ENCODE measurements at regions not wholly inside any gene's neighbourhood (a gene's known extent, or its start where the extent isn't known, plus 50 kb on each side); places are given as distances from the start of the nearest gene placed in this dataset.

DNA sequence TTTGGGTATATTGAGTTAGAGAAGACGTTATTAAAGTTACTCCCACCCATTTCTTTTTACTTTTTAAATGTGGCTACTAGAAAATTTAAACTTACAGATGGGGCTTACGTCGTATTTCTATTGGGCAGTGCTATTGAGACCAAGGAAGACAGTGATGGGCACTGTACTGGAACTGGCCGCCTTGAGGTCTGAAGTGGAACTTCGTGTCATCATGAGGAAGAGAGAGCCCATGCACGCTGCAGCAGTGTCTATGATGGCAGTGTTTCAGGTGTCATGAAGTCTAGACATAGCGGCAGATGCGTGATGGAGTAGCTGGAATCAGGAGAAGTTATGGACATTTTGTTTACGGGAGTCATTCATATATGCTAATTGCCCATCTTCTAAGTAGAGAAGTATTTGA, 143.7 kb downstream of the LRRC70 start:
- CTCF ChIA-PET = interaction anchor here (0.6 kb wide), 1 partner anchor 295 kb away, joined by 3 read pairs; no protein-coding TSS in a partner anchor
- intact Hi-C loops (cut with micrococcal nuclease) = no loop called here
- H3K27ac Mint-ChIP-seq (ENCODE audit: low read depth, unreplicated experiment) = no peak overlapping the region

DNA sequence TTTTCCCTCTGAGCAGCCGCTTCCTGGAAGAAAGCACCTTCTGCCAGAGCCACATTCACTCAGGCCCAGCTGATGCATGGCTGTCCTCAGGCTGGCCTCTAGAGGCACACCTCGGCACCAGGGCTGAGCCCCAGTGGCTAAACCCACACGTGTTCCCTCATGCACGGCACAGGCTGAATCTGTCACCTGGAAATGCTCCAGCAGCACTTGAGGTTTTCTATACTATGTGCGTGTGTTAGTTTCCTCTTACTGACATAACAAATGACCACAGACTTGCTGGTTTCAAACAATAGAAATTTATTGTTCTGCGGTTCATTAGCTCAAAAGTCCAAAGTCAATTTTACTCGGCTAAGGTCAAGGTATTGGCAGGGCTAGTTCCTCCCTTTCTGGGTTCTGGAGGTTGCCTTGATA, 141.4 kb downstream of the LRRC70 start:
- CTCF ChIA-PET = interaction anchor here (0.7 to 1.3 kb wide), 3 partner anchors 11 to 327 kb away, joined by 3 to 5 read pairs (median 4); no protein-coding TSS in a partner anchor
- intact Hi-C loops (cut with micrococcal nuclease) = no loop called here
- H3K27me3 Mint-ChIP-seq (ENCODE audit: insufficient read depth, unreplicated experiment) = peaks cover 13% of the 10 kb centered on the region
- peak; percentile 34 for DNase-seq (ENCODE audit: unreplicated experiment)
- H3K4me1 Mint-ChIP-seq (ENCODE audit: insufficient read depth, unreplicated experiment) = no peaks in the 10 kb centered on the region
- TF ChIP-seq, protein P1, sequence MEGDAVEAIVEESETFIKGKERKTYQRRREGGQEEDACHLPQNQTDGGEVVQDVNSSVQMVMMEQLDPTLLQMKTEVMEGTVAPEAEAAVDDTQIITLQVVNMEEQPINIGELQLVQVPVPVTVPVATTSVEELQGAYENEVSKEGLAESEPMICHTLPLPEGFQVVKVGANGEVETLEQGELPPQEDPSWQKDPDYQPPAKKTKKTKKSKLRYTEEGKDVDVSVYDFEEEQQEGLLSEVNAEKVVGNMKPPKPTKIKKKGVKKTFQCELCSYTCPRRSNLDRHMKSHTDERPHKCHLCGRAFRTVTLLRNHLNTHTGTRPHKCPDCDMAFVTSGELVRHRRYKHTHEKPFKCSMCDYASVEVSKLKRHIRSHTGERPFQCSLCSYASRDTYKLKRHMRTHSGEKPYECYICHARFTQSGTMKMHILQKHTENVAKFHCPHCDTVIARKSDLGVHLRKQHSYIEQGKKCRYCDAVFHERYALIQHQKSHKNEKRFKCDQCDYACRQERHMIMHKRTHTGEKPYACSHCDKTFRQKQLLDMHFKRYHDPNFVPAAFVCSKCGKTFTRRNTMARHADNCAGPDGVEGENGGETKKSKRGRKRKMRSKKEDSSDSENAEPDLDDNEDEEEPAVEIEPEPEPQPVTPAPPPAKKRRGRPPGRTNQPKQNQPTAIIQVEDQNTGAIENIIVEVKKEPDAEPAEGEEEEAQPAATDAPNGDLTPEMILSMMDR (IDR thresholded peaks at IDR 0.05; ENCODE audit: unreplicated experiment) = peak; percentile 15
- no peak overlapping the region for H3K27ac Mint-ChIP-seq (ENCODE audit: low read depth, unreplicated experiment)
- H3K36me3 Mint-ChIP-seq (ENCODE audit: insufficient read depth, unreplicated experiment) = no peaks in the 10 kb centered on the region
- H3K4me3 Mint-ChIP-seq (ENCODE audit: unreplicated experiment) = no peak overlapping the region
- H3K9me3 Mint-ChIP-seq (ENCODE audit: unreplicated experiment) = no peaks in the 10 kb centered on the region
- POLR2A ChIA-PET = no interaction called here
- no TSS peak for BruUV-seq (replicated peaks)

More for the DNA sequence above, 143.7 kb downstream of the LRRC70 start:
- no TSS peak for BruUV-seq (replicated peaks)
- H3K9me3 Mint-ChIP-seq (ENCODE audit: unreplicated experiment) = no peaks in the 10 kb centered on the region
- H3K4me1 Mint-ChIP-seq (ENCODE audit: insufficient read depth, unreplicated experiment) = no peaks in the 10 kb centered on the region
- TF ChIP-seq, protein P1 (IDR thresholded peaks at IDR 0.05; ENCODE audit: unreplicated experiment) = no peak
- no peak overlapping the region for H3K4me3 Mint-ChIP-seq (ENCODE audit: unreplicated experiment)
- peaks cover 13% of the 10 kb centered on the region for H3K27me3 Mint-ChIP-seq (ENCODE audit: insufficient read depth, unreplicated experiment)
- no peak for DNase-seq (ENCODE audit: unreplicated experiment)
- POLR2A ChIA-PET = no interaction called here
- no peaks in the 10 kb centered on the region for H3K36me3 Mint-ChIP-seq (ENCODE audit: insufficient read depth, unreplicated experiment)

DNA sequence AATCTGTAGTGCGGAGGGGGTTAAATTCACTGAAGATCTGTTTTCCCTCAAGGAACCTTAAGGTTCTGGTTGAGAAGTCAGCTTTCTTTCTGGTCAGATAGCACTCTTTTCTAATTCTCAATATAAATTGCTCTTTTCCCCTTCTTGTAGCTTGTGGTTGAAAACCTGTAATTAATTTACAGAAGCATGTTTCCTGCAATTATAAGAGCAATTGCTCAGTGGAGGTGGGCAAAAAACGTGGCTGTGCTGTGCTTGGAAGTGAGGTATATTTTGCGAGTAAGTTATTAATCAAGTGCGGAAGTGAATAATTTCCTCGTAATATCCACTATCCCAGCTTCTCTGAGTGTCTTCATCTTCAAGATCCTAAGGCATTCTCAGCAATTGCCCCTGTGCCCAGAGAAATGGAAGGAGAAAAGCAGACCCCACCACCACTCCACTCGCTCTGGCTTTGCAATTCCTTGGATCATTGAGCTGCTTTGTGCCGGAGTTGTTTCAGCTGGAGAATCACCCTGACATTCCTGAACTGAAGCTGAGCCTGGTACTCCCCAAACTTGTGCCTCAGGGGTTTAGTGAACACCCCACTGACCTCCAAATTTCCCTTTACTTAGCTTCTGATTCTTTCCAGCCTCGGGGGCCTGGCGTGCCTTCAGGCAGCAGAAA, 140.6 kb downstream of the LRRC70 start:
- Mint-ChIP-seq H3K9me3 (ENCODE audit: unreplicated experiment) (no peaks in the 10 kb centered on the region), H3K27ac (ENCODE audit: low read depth, unreplicated experiment) (no peak overlapping the region), H3K4me1 (ENCODE audit: insufficient read depth, unreplicated experiment) (no peaks in the 10 kb centered on the region), H3K27me3 (ENCODE audit: insufficient read depth, unreplicated experiment) (peaks cover 13% of the 10 kb centered on the region), H3K36me3 (ENCODE audit: insufficient read depth, unreplicated experiment) (no peaks in the 10 kb centered on the region), H3K4me3 (ENCODE audit: unreplicated experiment) (no peak overlapping the region)
- TF ChIP-seq, protein P1 (IDR thresholded peaks at IDR 0.05; ENCODE audit: unreplicated experiment) = no peak
- ChIA-PET CTCF (interaction anchor here (0.6 to 1.7 kb wide), 4 partner anchors 10 to 153 kb away, joined by 3 to 5 read pairs (median 4); no protein-coding TSS in a partner anchor), POLR2A (no interaction called here)
- no TSS peak for BruUV-seq (replicated peaks)
- intact Hi-C loops (cut with micrococcal nuclease) = no loop called here
- DNase-seq (ENCODE audit: unreplicated experiment) = no peak

DNA sequence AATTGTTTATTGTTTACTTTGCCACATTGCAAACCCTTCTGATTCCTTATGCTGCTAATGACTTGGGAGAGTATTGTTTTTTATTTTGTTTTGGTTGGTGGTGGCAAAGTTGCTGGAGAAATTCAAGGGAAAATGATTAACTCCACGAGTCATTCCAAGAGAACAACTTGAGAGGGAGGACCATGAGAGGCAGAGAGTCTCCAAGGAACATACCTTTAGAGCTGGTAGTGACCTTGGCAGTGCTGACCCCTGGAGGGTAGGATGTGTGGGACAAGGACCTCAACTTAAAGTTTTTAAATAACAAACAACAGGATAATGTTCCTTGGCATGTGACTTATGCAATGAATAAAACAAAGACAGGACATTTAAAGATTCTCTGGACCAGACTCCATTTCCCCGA, 139.7 kb downstream of the LRRC70 start:
- TF ChIP-seq, protein P1 (IDR thresholded peaks at IDR 0.05; ENCODE audit: unreplicated experiment) = no peak
- CTCF ChIA-PET = interaction anchor here (1.7 kb wide), 1 partner anchor 18 kb away, joined by 3 read pairs; no protein-coding TSS in a partner anchor
- no peaks in the 10 kb centered on the region for H3K36me3 Mint-ChIP-seq (ENCODE audit: insufficient read depth, unreplicated experiment)
- no peak overlapping the region for H3K4me3 Mint-ChIP-seq (ENCODE audit: unreplicated experiment)
- no peaks in the 10 kb centered on the region for H3K4me1 Mint-ChIP-seq (ENCODE audit: insufficient read depth, unreplicated experiment)
- H3K27ac Mint-ChIP-seq (ENCODE audit: low read depth, unreplicated experiment) = no peak overlapping the region
- H3K27me3 Mint-ChIP-seq (ENCODE audit: insufficient read depth, unreplicated experiment) = peaks cover 13% of the 10 kb centered on the region
- POLR2A ChIA-PET = interaction anchor here (0.6 kb wide), 1 partner anchor 34 kb away, joined by 3 read pairs; no protein-coding TSS in a partner anchor
- intact Hi-C loops (cut with micrococcal nuclease) = no loop called here
- BruUV-seq (replicated peaks) = no TSS peak
- H3K9me3 Mint-ChIP-seq (ENCODE audit: unreplicated experiment) = no peaks in the 10 kb centered on the region
- no peak for DNase-seq (ENCODE audit: unreplicated experiment)

All from MCF 10A (cell line).